B cell (primary cell): ENCODE measurements at regions not wholly inside any gene's neighbourhood (a gene's known extent, or its start where the extent isn't known, plus 50 kb on each side); places are given as distances from the start of the nearest gene placed in this dataset.
A peak's percentile ranks its signal among the peaks of the same experiment; 100 is the strongest.
"Not testable (repeated sequence)": the region's sequence is repeated elsewhere in the genome, so short reads cannot be mapped to it uniquely, and the experiment has no call there.

Experiments used
- ATAC-seq: fragments of 200-7000 bp; cut with Tn5 transposase; one replicate; pipeline ENCODE4 v1.10.0; 2021; ENCODE audit warnings: low read depth, mild to moderate bottlenecking, moderate number of reproducible peaks, moderate library complexity
- CTCF ChIA-PET: fragments of 350-600 bp; sonication (Branson Sonifier 250); formaldehyde crosslinking; loops from one replicate; lab custom pipeline; 2021; ENCODE audit warnings: antibody characterized with exemption, inconsistent platforms; lab: Charles Lee
- POLR2A ChIA-PET: fragments of 350-600 bp; sonication (Branson Sonifier 250); formaldehyde crosslinking; loops from one replicate; lab custom pipeline; 2021; ENCODE audit warnings: antibody characterized with exemption; lab: Charles Lee
- DNase-seq: peaks from one replicate; pipeline ENCODE4 v3.0.0; 2013
- H2AFZ ChIP-seq: 2 replicates; pipeline ENCODE4 v1.6.1; 2012; ENCODE audit warnings: mild to moderate bottlenecking, low read depth, low read length; ENCODE audit not compliant: insufficient read depth, poor library complexity, severe bottlenecking
- H3K27ac ChIP-seq, 2 donors: 1 replicate in 1 of 2; 2 replicates in 1 of 2; pipeline ENCODE4 v1.5.1; 2012 to 2013; ENCODE audit warnings: low read length in 2 of 2, mild to moderate bottlenecking in 2 of 2, moderate library complexity in 1 of 2
- H3K27me3 ChIP-seq, 4 experiments: fragments of 200-600 bp in 1 of 4; sonication (generic) in 1 of 4; replicated peaks in 1 of 4; 1 replicate in 2 of 4; 2 replicates in 2 of 4; pipeline versions ENCODE4 v1.6.1 to v1.7.0; 2013 to 2016; ENCODE audit warnings: low read length in 3 of 4, mild to moderate bottlenecking in 2 of 4, mixed read lengths in 1 of 4, moderate library complexity in 1 of 4; ENCODE audit not compliant: insufficient read depth in 4 of 4, control insufficient read depth in 3 of 4; ENCODE audit errors: control extremely low read depth in 1 of 4
- H3K36me3 ChIP-seq, 2 experiments: replicated peaks in 1 of 2; 1 replicate in 1 of 2; 2 replicates in 1 of 2; pipeline versions ENCODE4 v1.6.1 to v1.7.1; 2013; ENCODE audit warnings: low read length in 1 of 2; ENCODE audit not compliant: insufficient read depth in 2 of 2, control insufficient read depth in 1 of 2; ENCODE audit errors: control extremely low read depth in 1 of 2, extremely low read depth in 1 of 2
- H3K4me1 ChIP-seq, 2 donors: fragments of 200-600 bp in 1 of 2; sonication (generic) in 1 of 2; 1 replicate in 1 of 2; 2 replicates in 1 of 2; pipeline versions ENCODE4 v1.5.1 to v1.6.1; 2013 to 2017; ENCODE audit warnings: low read length in 2 of 2; ENCODE audit not compliant: control insufficient read depth in 2 of 2, insufficient read depth in 2 of 2
- H3K4me2 ChIP-seq: replicated peaks from 2 replicates; pipeline ENCODE3; 2012; ENCODE audit warnings: mild to moderate bottlenecking, low read depth, low read length; ENCODE audit not compliant: poor library complexity, severe bottlenecking
- H3K4me3 ChIP-seq, 5 experiments: fragments of 200-600 bp in 1 of 5; sonication (generic) in 1 of 5; 1 replicate in 3 of 5; 2 replicates in 2 of 5; pipeline versions ENCODE4 v1.5.1 to v1.7.0; 2011 to 2016; ENCODE audit warnings: low read length in 4 of 5, mild to moderate bottlenecking in 4 of 5, low read depth in 2 of 5, control low read depth in 1 of 5, moderate library complexity in 1 of 5; ENCODE audit not compliant: insufficient read depth in 1 of 5; ENCODE audit errors: control extremely low read depth in 1 of 5, extremely low read depth in 1 of 5
- H3K79me2 ChIP-seq: fragments of 200-600 bp; sonication (generic); one replicate; pipeline ENCODE4 v1.6.0; 2016; ENCODE audit warnings: low read length; ENCODE audit not compliant: control insufficient read depth, insufficient read depth
- H3K9ac ChIP-seq: fragments of 200-600 bp; sonication (generic); 2 replicates; pipeline ENCODE4 v1.6.1; 2017; ENCODE audit warnings: mild to moderate bottlenecking, low read length, moderate library complexity
- H3K9me3 ChIP-seq, 3 donors: one replicate each; pipeline versions ENCODE4 v1.6.1 to v1.7.1; 2013; ENCODE audit warnings: low read length in 2 of 3; ENCODE audit not compliant: control insufficient read depth in 2 of 3, insufficient read depth in 1 of 3; ENCODE audit errors: control extremely low read depth in 1 of 3
- H4K20me1 ChIP-seq: 2 replicates; pipeline ENCODE4 v1.6.0; 2012; ENCODE audit warnings: mild to moderate bottlenecking, low read length; ENCODE audit not compliant: insufficient read depth, control insufficient read depth, poor library complexity, severe bottlenecking
- H3K27ac Mint-ChIP-seq: one replicate; pipeline ENCODE4 v1.8.0; 2021; ENCODE audit warnings: mixed read lengths
- H3K27me3 Mint-ChIP-seq: one replicate; pipeline ENCODE4 v1.8.0; 2021; ENCODE audit warnings: mixed read lengths
- H3K4me1 Mint-ChIP-seq: one replicate; pipeline ENCODE4 v1.8.0; 2021; ENCODE audit warnings: mixed read lengths
- H3K4me3 Mint-ChIP-seq: one replicate; pipeline ENCODE4 v1.8.0; 2021; ENCODE audit warnings: mixed read lengths
- H3K9me3 Mint-ChIP-seq: one replicate; pipeline ENCODE4 v1.8.0; 2022; ENCODE audit warnings: mixed read lengths; ENCODE audit not compliant: insufficient read depth
- WGBS: methylation state at CpG from one replicate; pipeline ENCODE4 v1.1.5; 2013; ENCODE audit warnings: missing lambda C conversion rate; ENCODE audit not compliant: insufficient coverage; 5-methylcytosine and 5-hydroxymethylcytosine counted together
- intact Hi-C: fragments of 100-400 bp; cut with micrococcal nuclease; formaldehyde crosslinking; loops from one replicate; pipeline ENCODE4 v1.10.0; 2022

- POLR2A ChIA-PET, H3K4me2 ChIP-seq, H3K9me3 Mint-ChIP-seq, CTCF ChIA-PET, DNase-seq, H3K4me1 Mint-ChIP-seq, H3K27ac Mint-ChIP-seq, H3K27me3 Mint-ChIP-seq, H3K4me3 ChIP-seq, intact Hi-C loops, H3K9ac ChIP-seq, H3K4me3 Mint-ChIP-seq, H3K27me3 ChIP-seq, H2AFZ ChIP-seq, H3K4me1 ChIP-seq, H4K20me1 ChIP-seq, ATAC-seq, H3K36me3 ChIP-seq, H3K79me2 ChIP-seq, H3K27ac ChIP-seq: not testable (repeated sequence)
- WGBS = no CpG with 5 or more reads among the region's 31 CpGs
- peaks cover 0 to 12% (median 0%) of the 10 kb centered on the region in 3 donors for H3K9me3 ChIP-seq
Observed at GRCh38 chr9:66266856-66267430, 530.0 kb downstream of the FOXD4L4 start.

GRCh38 chr9:66267684-66268083, 530.7 kb downstream of the FOXD4L4 start:
- H3K4me1 ChIP-seq, H3K4me2 ChIP-seq, intact Hi-C loops, H3K79me2 ChIP-seq, CTCF ChIA-PET, H3K9me3 Mint-ChIP-seq, H3K27me3 Mint-ChIP-seq, POLR2A ChIA-PET, H2AFZ ChIP-seq, H3K36me3 ChIP-seq, H3K27me3 ChIP-seq, H3K27ac ChIP-seq, H3K4me1 Mint-ChIP-seq, H3K27ac Mint-ChIP-seq, H4K20me1 ChIP-seq, H3K9ac ChIP-seq, H3K4me3 Mint-ChIP-seq: not testable (repeated sequence)
- peaks cover 0 to 12% (median 0%) of the 10 kb centered on the region in 3 donors for H3K9me3 ChIP-seq
- WGBS = no CpG with 5 or more reads among the region's 22 CpGs
- DNase-seq (peak; percentile 27), ATAC-seq (peak; percentile 57)
- peak overlapping the region in 1 of 5 experiments; percentile 33 for H3K4me3 ChIP-seq

GRCh38 chr9:66269024-66269423, 532.1 kb downstream of the FOXD4L4 start:
- H3K4me1 Mint-ChIP-seq, DNase-seq, H3K9ac ChIP-seq, H2AFZ ChIP-seq, H3K4me2 ChIP-seq, H3K27me3 Mint-ChIP-seq, CTCF ChIA-PET, H3K4me3 Mint-ChIP-seq, H3K27ac ChIP-seq, H3K4me3 ChIP-seq, H3K27me3 ChIP-seq, H4K20me1 ChIP-seq, intact Hi-C loops, H3K27ac Mint-ChIP-seq, ATAC-seq, H3K36me3 ChIP-seq, POLR2A ChIA-PET, H3K4me1 ChIP-seq, H3K79me2 ChIP-seq, H3K9me3 Mint-ChIP-seq: not testable (repeated sequence)
- WGBS = no CpG with 5 or more reads among the region's 26 CpGs
- peaks cover 0 to 12% (median 0%) of the 10 kb centered on the region in 3 donors for H3K9me3 ChIP-seq

- H2AFZ ChIP-seq, H3K4me1 ChIP-seq, CTCF ChIA-PET, H3K9me3 Mint-ChIP-seq, H3K79me2 ChIP-seq, H4K20me1 ChIP-seq, DNase-seq, intact Hi-C loops, H3K4me1 Mint-ChIP-seq, POLR2A ChIA-PET, H3K9me3 ChIP-seq, H3K4me2 ChIP-seq, H3K27me3 Mint-ChIP-seq, H3K27ac Mint-ChIP-seq, H3K27me3 ChIP-seq, ATAC-seq, H3K36me3 ChIP-seq: not testable (repeated sequence)
- H3K27ac ChIP-seq = peak overlapping the region; percentile 29 to 64
- peak overlapping the region in 3 of 5 experiments; percentile 40 to 61 (median 49) for H3K4me3 ChIP-seq
- WGBS = 0% methylated on average over 7 of the region's 42 CpGs
- H3K9ac ChIP-seq = peak overlapping the region; percentile 67
- peak overlapping the region; percentile 92 for H3K4me3 Mint-ChIP-seq
Observed at GRCh38 chr9:66269783-66270182, 532.8 kb downstream of the FOXD4L4 start.
